ENCODE measurements at regions not wholly inside any gene's neighbourhood (a gene's known extent, or its start where the extent isn't known, plus 50 kb on each side); places are given as distances from the start of the nearest gene placed in this dataset.

DNA sequence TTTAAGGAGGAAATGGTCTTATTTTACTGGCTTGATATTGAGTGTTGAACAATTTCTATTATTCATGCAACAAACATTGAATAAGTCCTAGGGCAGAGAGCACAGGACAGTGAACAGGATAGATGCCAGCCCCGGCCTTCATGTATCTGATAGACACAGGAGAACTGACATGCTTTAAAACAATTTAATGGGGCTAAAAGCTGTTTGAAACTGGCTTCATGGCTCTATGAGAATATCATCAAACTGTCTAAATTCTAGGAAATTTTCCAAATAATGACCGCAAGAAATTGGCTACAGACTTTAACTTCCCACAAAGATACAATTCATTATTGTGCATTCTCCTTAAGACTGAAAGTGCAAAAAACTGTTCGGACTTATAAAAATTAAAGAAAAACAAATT lies 69.0 kb downstream of the ID4 start:
- Histone ChIP-seq H3K27ac (ENCODE audit: low read depth in 1 of 2, low read length in 1 of 2) (no peak overlapping the region), H3K9me3 (ENCODE audit: control insufficient read depth in 4 of 4, insufficient read depth in 3 of 4, low read length in 3 of 4) (no peaks in the 10 kb centered on the region), H3K36me3 (ENCODE audit: control insufficient read depth in 4 of 4, insufficient read depth in 4 of 4, low read length in 4 of 4) (no peaks in the 10 kb centered on the region), H3K4me3 (no peak overlapping the region), H3K27me3 (ENCODE audit: control insufficient read depth in 3 of 3, insufficient read depth in 3 of 3, low read length in 2 of 3) (no peaks in the 10 kb centered on the region), H3K9ac (ENCODE audit: insufficient read depth in 1 of 2, low read length in 2 of 2) (no peak overlapping the region), H3K4me1 (ENCODE audit: control insufficient read depth in 5 of 5, insufficient read depth in 5 of 5, low read length in 5 of 5) (no peaks in the 10 kb centered on the region)
- WGBS, 2 donors: 83 to 86% methylated on average over 3 of the region's 3 CpGs
- no peak for ATAC-seq (ENCODE audit: insufficient read depth, low FRiP score)
- TF ChIP-seq, protein P1, sequence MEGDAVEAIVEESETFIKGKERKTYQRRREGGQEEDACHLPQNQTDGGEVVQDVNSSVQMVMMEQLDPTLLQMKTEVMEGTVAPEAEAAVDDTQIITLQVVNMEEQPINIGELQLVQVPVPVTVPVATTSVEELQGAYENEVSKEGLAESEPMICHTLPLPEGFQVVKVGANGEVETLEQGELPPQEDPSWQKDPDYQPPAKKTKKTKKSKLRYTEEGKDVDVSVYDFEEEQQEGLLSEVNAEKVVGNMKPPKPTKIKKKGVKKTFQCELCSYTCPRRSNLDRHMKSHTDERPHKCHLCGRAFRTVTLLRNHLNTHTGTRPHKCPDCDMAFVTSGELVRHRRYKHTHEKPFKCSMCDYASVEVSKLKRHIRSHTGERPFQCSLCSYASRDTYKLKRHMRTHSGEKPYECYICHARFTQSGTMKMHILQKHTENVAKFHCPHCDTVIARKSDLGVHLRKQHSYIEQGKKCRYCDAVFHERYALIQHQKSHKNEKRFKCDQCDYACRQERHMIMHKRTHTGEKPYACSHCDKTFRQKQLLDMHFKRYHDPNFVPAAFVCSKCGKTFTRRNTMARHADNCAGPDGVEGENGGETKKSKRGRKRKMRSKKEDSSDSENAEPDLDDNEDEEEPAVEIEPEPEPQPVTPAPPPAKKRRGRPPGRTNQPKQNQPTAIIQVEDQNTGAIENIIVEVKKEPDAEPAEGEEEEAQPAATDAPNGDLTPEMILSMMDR (IDR thresholded peaks at IDR 0.05; ENCODE audit: control extremely low read depth, extremely low read depth): no peak
- DNase-seq: peak in 2 of 3 donors; percentile 13 to 57

DNA sequence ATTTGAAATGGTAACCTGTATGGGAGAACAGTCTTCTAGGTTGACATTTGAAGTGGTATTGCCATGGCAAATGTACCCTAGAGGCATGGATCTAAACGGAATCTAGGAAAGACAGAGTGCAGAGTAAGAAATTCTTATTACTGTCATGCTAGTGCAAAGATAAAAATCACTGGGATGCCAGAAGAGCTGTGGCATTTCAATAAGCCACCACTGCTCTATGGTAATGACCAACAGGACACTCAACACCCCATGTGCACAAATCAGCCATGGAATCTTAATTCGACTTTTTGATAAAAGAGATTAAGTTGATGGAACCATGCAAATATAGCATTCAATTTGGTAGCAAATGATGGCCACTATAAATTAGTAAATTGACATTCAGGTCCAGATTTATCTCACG lies 74.1 kb downstream of the ID4 start:
- no peak for DNase-seq
- TF ChIP-seq, protein P1 (IDR thresholded peaks at IDR 0.05; ENCODE audit: control extremely low read depth, extremely low read depth): no peak
- H3K36me3 ChIP-seq (ENCODE audit: control insufficient read depth in 4 of 4, insufficient read depth in 4 of 4, low read length in 4 of 4): no peaks in the 10 kb centered on the region
- no peak overlapping the region for H3K27ac ChIP-seq (ENCODE audit: low read depth in 1 of 2, low read length in 1 of 2)
- ATAC-seq (ENCODE audit: insufficient read depth, low FRiP score): no peak
- no peak overlapping the region for H3K4me3 ChIP-seq
- no peaks in the 10 kb centered on the region for H3K27me3 ChIP-seq (ENCODE audit: control insufficient read depth in 3 of 3, insufficient read depth in 3 of 3, low read length in 2 of 3)
- H3K9me3 ChIP-seq (ENCODE audit: control insufficient read depth in 4 of 4, insufficient read depth in 3 of 4, low read length in 3 of 4): peaks cover 0 to 2% (median 0%) of the 10 kb centered on the region in 4 donors
- 87 to 93% methylated on average over 3 of the region's 3 CpGs for WGBS, 2 donors
- no peaks in the 10 kb centered on the region for H3K4me1 ChIP-seq (ENCODE audit: control insufficient read depth in 5 of 5, insufficient read depth in 5 of 5, low read length in 5 of 5)
- H3K9ac ChIP-seq (ENCODE audit: insufficient read depth in 1 of 2, low read length in 2 of 2): no peak overlapping the region

GRCh38 chr6:19918436-19918835 lies 81.3 kb downstream of the ID4 start:
- H3K9ac ChIP-seq (ENCODE audit: insufficient read depth in 1 of 2, low read length in 2 of 2): no peak overlapping the region
- H3K36me3 ChIP-seq (ENCODE audit: control insufficient read depth in 4 of 4, insufficient read depth in 4 of 4, low read length in 4 of 4): no peaks in the 10 kb centered on the region
- H3K9me3 ChIP-seq (ENCODE audit: control insufficient read depth in 4 of 4, insufficient read depth in 3 of 4, low read length in 3 of 4): peaks cover 0 to 6% (median 1%) of the 10 kb centered on the region in 4 donors
- H3K27me3 ChIP-seq (ENCODE audit: control insufficient read depth in 3 of 3, insufficient read depth in 3 of 3, low read length in 2 of 3): no peaks in the 10 kb centered on the region
- no peak overlapping the region for H3K4me3 ChIP-seq
- no peak overlapping the region for H3K27ac ChIP-seq (ENCODE audit: low read depth in 1 of 2, low read length in 1 of 2)
- 91 to 98% methylated on average over 1 of the region's 1 CpG for WGBS, 2 donors
- no peak for DNase-seq
- TF ChIP-seq, protein P1 (IDR thresholded peaks at IDR 0.05; ENCODE audit: control extremely low read depth, extremely low read depth): no peak
- ATAC-seq (ENCODE audit: insufficient read depth, low FRiP score): no peak
- no peaks in the 10 kb centered on the region for H3K4me1 ChIP-seq (ENCODE audit: control insufficient read depth in 5 of 5, insufficient read depth in 5 of 5, low read length in 5 of 5)

DNA sequence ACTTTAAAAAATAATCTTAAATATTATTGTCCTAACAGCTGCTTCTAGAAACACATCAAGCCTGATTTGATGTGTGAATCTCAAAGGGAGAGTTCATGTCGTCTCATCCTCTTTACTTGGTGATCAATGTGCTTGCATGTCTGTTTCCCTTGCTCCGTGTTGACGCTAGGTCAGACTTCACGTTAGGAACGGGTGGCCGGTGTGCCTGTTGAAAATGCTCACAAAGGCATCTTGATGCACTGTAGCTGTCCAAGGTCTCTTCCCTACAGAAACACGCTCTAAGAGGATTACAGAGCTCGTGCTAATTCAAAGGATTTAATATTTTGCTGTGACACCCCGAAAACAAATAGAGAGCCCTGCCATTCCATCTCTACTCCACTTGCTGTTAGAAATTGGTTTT lies 84.6 kb downstream of the ID4 start:
- peaks cover 0 to 3% (median 0%) of the 10 kb centered on the region in 3 donors for H3K27me3 ChIP-seq (ENCODE audit: control insufficient read depth in 3 of 3, insufficient read depth in 3 of 3, low read length in 2 of 3)
- no peaks in the 10 kb centered on the region for H3K4me1 ChIP-seq (ENCODE audit: control insufficient read depth in 5 of 5, insufficient read depth in 5 of 5, low read length in 5 of 5)
- H3K9me3 ChIP-seq (ENCODE audit: control insufficient read depth in 4 of 4, insufficient read depth in 3 of 4, low read length in 3 of 4): peaks cover 0 to 6% (median under 1%) of the 10 kb centered on the region in 4 donors
- no peaks in the 10 kb centered on the region for H3K36me3 ChIP-seq (ENCODE audit: control insufficient read depth in 4 of 4, insufficient read depth in 4 of 4, low read length in 4 of 4)
- H3K27ac ChIP-seq (ENCODE audit: low read depth in 1 of 2, low read length in 1 of 2): no peak overlapping the region
- 58 to 71% methylated on average over 9 of the region's 9 CpGs for WGBS, 2 donors
- TF ChIP-seq, protein P1 (IDR thresholded peaks at IDR 0.05; ENCODE audit: control extremely low read depth, extremely low read depth): no peak
- DNase-seq: peak in 1 of 3 donors; percentile 17
- no peak for ATAC-seq (ENCODE audit: insufficient read depth, low FRiP score)
- H3K4me3 ChIP-seq: no peak overlapping the region
- H3K9ac ChIP-seq (ENCODE audit: insufficient read depth in 1 of 2, low read length in 2 of 2): no peak overlapping the region

Measured in lung (tissue), 11 donors.